ENCODE measurements at regions not wholly inside any gene's neighbourhood (a gene's known extent, or its start where the extent isn't known, plus 50 kb on each side); places are given as distances from the start of the nearest gene placed in this dataset.

- H3K4me3 ChIP-seq (ENCODE audit: insufficient read depth, low read depth, low read length): no peak overlapping the region
- no peak overlapping the region for H2BK15ac ChIP-seq (ENCODE audit: low read depth, low read length)
- POLR2A ChIA-PET (ENCODE audit: unreplicated experiment): no interaction called here
- in situ Hi-C loops (cut with MboI; ENCODE audit: low sequenced_read_pairs): no loop called here
- no peak overlapping the region for H2BK5ac ChIP-seq (ENCODE audit: low read depth, low read length, poor library complexity, severe bottlenecking)
- H3K18ac ChIP-seq (ENCODE audit: low read depth, low read length): no peak overlapping the region
- no peak overlapping the region for H3K27ac ChIP-seq (ENCODE audit: insufficient read depth, low read length)
- no peaks in the 10 kb centered on the region for H3K9me3 ChIP-seq (ENCODE audit: control insufficient read depth, insufficient read depth, low read length)
- no peak overlapping the region for H4K91ac ChIP-seq (ENCODE audit: insufficient read depth, low read depth, low read length)
- H2AK9ac ChIP-seq (replicated peaks; ENCODE audit: low read depth, low read length, poor library complexity): no peak overlapping the region
- no peak overlapping the region for H3K56ac ChIP-seq (ENCODE audit: extremely low read depth, insufficient read depth, low read length)
- H3K4me2 ChIP-seq (ENCODE audit: low read depth, low read length): no peak overlapping the region
- intact Hi-C loops (cut with micrococcal nuclease): no loop called here
- no peak overlapping the region for H2BK120ac ChIP-seq (ENCODE audit: low read depth, low read length)
- H4K20me1 ChIP-seq (ENCODE audit: insufficient read depth, low read length): no peaks in the 10 kb centered on the region
- dilution Hi-C loops (cut with HindIII; ENCODE audit: low sequenced_read_pairs, unreplicated experiment): no loop called here
- no peak overlapping the region for H3K23ac ChIP-seq (ENCODE audit: low read depth, low read length)
- H2AK5ac ChIP-seq (ENCODE audit: low read depth, low read length): no peak overlapping the region
- WGBS, 2 experiments (ENCODE audit: extremely low coverage in 2 of 2, insufficient read length in 1 of 2): no CpG with 5 or more reads among the region's 1 CpG
- no peak overlapping the region for H2AFZ ChIP-seq (replicated peaks; ENCODE audit: low read length, poor library complexity)
- CTCF ChIA-PET: interaction anchor here (1.7 kb wide), 1 partner anchor 16 kb away, joined by 4 read pairs; no protein-coding TSS in a partner anchor
- BruUV-seq (replicated peaks): no TSS peak
- H3K4ac ChIP-seq (ENCODE audit: low read depth, low read length): no peak overlapping the region
- H3K36me3 ChIP-seq (ENCODE audit: control insufficient read depth, insufficient read depth, low read length): no peaks in the 10 kb centered on the region
- no peak overlapping the region for H2BK20ac ChIP-seq (ENCODE audit: low read depth, low read length)
- no peak overlapping the region for H3K9ac ChIP-seq (ENCODE audit: low read depth, low read length)
- H3K79me1 ChIP-seq (ENCODE audit: low read depth in 1 of 2, low read length in 2 of 2): no peaks in the 10 kb centered on the region
- no peaks in the 10 kb centered on the region for H3K27me3 ChIP-seq (ENCODE audit: control insufficient read depth, insufficient read depth, low read length)
- DNase-seq (peak; percentile 1), ATAC-seq (ENCODE audit: low read depth) (no peak; the same call in 1 of the 2 replicates)
- H3K9me1 ChIP-seq (ENCODE audit: insufficient read depth, low read length): no peaks in the 10 kb centered on the region
- no peak overlapping the region for H3K14ac ChIP-seq (replicated peaks; ENCODE audit: low read depth, low read length)
- no peaks in the 10 kb centered on the region for H3K4me1 ChIP-seq (ENCODE audit: control insufficient read depth, insufficient read depth, low read length)
- TF ChIP-seq SMC3 (IDR thresholded peaks at IDR 0.05; ENCODE audit: low read depth, low read length) (no peak), CHD1 (IDR thresholded peaks at IDR 0.05; ENCODE audit: low read depth, low read length) (no peak), ELK1 (IDR thresholded peaks at IDR 0.05; ENCODE audit: borderline replicate concordance, low read depth, low read length) (no peak), MAZ (IDR thresholded peaks at IDR 0.05; ENCODE audit: borderline replicate concordance, low read depth, low read length) (no peak), FOS (IDR thresholded peaks at IDR 0.05; ENCODE audit: low read depth, low read length) (no peak), RAD21 (IDR thresholded peaks at IDR 0.05; ENCODE audit: low read length) (no peak), POLR2A (IDR thresholded peaks at IDR 0.05; ENCODE audit: low read depth, low read length) (no peak), MXI1 (IDR thresholded peaks at IDR 0.05; ENCODE audit: borderline replicate concordance, low read depth, low read length) (no peak), CEBPB (IDR thresholded peaks at IDR 0.05; ENCODE audit: low read depth, low read length) (no peak), BHLHE40 (IDR thresholded peaks at IDR 0.05; ENCODE audit: low read depth, low read length) (no peak), RCOR1 (IDR thresholded peaks at IDR 0.05; ENCODE audit: insufficient replicate concordance, low read length) (no peak), NFE2L2 (IDR thresholded peaks at IDR 0.05; ENCODE audit: low read depth, low read length) (no peak), RFX5 (IDR thresholded peaks at IDR 0.05; ENCODE audit: low read depth, low read length) (no peak), MAFK (IDR thresholded peaks at IDR 0.05; ENCODE audit: low read depth, low read length) (no peak), USF2 (IDR thresholded peaks at IDR 0.05; ENCODE audit: low read depth, low read length) (no peak), CTCF (conservative IDR thresholded peaks at IDR 0.05; ENCODE audit: low read depth, low read length) (no peak)
- no peak overlapping the region for H4K8ac ChIP-seq (ENCODE audit: low read depth in 2 of 2, low read length in 2 of 2)
- no peak overlapping the region for H4K5ac ChIP-seq (ENCODE audit: low read depth, low read length)
Observed at GRCh38 chr14:65840786-65841185, 428.3 kb downstream of the FUT8 start.
